ENCODE measurements at regions not wholly inside any gene's neighbourhood (a gene's known extent, or its start where the extent isn't known, plus 50 kb on each side); places are given as distances from the start of the nearest gene placed in this dataset.

DNA sequence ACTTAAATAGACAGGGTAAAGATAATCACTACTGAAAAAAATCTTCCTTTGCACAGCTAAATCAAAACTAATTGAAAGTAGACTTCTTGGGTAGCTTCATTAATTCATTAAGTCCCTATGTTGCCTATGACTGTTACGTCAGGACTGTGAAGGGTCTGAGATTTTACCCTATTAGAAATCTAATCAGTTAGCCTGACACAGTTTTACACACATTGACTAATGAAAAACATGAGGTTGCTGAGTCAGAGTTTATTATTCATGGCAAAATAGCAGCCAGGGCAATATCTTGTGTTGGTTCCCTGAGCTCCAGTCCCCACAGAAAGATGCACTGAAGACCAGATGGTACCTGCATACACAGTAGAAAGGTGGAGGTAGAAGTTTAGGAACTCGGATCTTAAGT, 262.5 kb upstream of the ZP4 start:
- TF ChIP-seq, protein P1, sequence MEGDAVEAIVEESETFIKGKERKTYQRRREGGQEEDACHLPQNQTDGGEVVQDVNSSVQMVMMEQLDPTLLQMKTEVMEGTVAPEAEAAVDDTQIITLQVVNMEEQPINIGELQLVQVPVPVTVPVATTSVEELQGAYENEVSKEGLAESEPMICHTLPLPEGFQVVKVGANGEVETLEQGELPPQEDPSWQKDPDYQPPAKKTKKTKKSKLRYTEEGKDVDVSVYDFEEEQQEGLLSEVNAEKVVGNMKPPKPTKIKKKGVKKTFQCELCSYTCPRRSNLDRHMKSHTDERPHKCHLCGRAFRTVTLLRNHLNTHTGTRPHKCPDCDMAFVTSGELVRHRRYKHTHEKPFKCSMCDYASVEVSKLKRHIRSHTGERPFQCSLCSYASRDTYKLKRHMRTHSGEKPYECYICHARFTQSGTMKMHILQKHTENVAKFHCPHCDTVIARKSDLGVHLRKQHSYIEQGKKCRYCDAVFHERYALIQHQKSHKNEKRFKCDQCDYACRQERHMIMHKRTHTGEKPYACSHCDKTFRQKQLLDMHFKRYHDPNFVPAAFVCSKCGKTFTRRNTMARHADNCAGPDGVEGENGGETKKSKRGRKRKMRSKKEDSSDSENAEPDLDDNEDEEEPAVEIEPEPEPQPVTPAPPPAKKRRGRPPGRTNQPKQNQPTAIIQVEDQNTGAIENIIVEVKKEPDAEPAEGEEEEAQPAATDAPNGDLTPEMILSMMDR (IDR thresholded peaks at IDR 0.05) = no peak
- no peak for TF ChIP-seq POLR2A (IDR thresholded peaks at IDR 0.05)

Measured in adrenal gland (tissue), 5 donors.